WTC11 (cell line): ENCODE measurements at regions not wholly inside any gene's neighbourhood (a gene's known extent, or its start where the extent isn't known, plus 50 kb on each side); places are given as distances from the start of the nearest gene placed in this dataset.

Experiments
- ATAC-seq: fragments of 200-7000 bp; cut with Tn5 transposase; 2 replicates; pipeline ENCODE4 v1.10.0; 2021; ENCODE audit warnings: mild to moderate bottlenecking, moderate library complexity
- CTCF ChIA-PET: fragments of 300-600 bp; sonication (Branson Sonifier 250); formaldehyde crosslinking; loops from one replicate; lab custom pipeline; 2021; ENCODE audit warnings: antibody characterized with exemption; lab: Charles Lee
- POLR2A ChIA-PET: fragments of 350-600 bp; sonication (Branson Sonifier 250); formaldehyde crosslinking; loops from one replicate; lab custom pipeline; 2021; ENCODE audit warnings: antibody characterized with exemption; lab: Charles Lee
- DNase-seq: peaks from one replicate; pipeline ENCODE4 v3.0.0; 2021; ENCODE audit warnings: low spot score
- H3K27ac Mint-ChIP-seq: 2 replicates; pipeline ENCODE4 v1.8.0; 2021; ENCODE audit warnings: mixed read lengths
- H3K27me3 Mint-ChIP-seq: 2 replicates; pipeline ENCODE4 v1.8.0; 2021; ENCODE audit warnings: low read depth, mild to moderate bottlenecking, moderate library complexity, mixed read lengths
- H3K36me3 Mint-ChIP-seq: 2 replicates; pipeline ENCODE4 v1.8.0; 2021; ENCODE audit warnings: mixed read lengths
- H3K4me1 Mint-ChIP-seq: 2 replicates; pipeline ENCODE4 v1.8.0; 2022; ENCODE audit warnings: mixed read lengths
- H3K4me3 Mint-ChIP-seq: 2 replicates; pipeline ENCODE4 v1.8.0; 2021; ENCODE audit warnings: mild to moderate bottlenecking, moderate library complexity, mixed read lengths
- H3K9me3 Mint-ChIP-seq: 2 replicates; pipeline ENCODE4 v1.8.0; 2021; ENCODE audit warnings: mixed read lengths
- ATF1 ChIP-seq: sonication (generic); formaldehyde crosslinking; IDR thresholded peaks from 2 replicates; pipeline ENCODE4 v1.8.1; 2023; ENCODE audit warnings: mild to moderate bottlenecking, moderate library complexity, missing genetic modification reagents
- CREM ChIP-seq: sonication (generic); formaldehyde crosslinking; IDR thresholded peaks from 2 replicates; pipeline ENCODE4 v1.8.1; 2022; ENCODE audit warnings: mild to moderate bottlenecking, missing genetic modification reagents, moderate library complexity
- ELF4 ChIP-seq: sonication (generic); formaldehyde crosslinking; IDR thresholded peaks from 2 replicates; pipeline ENCODE4 v1.8.1; 2022; ENCODE audit warnings: low read depth, mild to moderate bottlenecking, moderate library complexity, missing genetic modification reagents
- ESRRA ChIP-seq: sonication (generic); formaldehyde crosslinking; IDR thresholded peaks from 2 replicates; pipeline ENCODE4 v1.8.1; 2022; ENCODE audit warnings: mild to moderate bottlenecking, missing genetic modification reagents, borderline replicate concordance
- ETV6 ChIP-seq: sonication (generic); formaldehyde crosslinking; IDR thresholded peaks from 2 replicates; pipeline ENCODE4 v1.8.1; 2022; ENCODE audit warnings: mild to moderate bottlenecking, missing genetic modification reagents
- GRHL2 ChIP-seq: fragments of 250-450 bp; sonication (Bioruptor Pico); IDR thresholded peaks from 2 replicates; pipeline ENCODE4 v1.8.0; 2022; ENCODE audit warnings: mild to moderate bottlenecking, moderate library complexity; ENCODE audit not compliant: insufficient replicate concordance, severe bottlenecking
- KAT7 ChIP-seq: sonication (generic); formaldehyde crosslinking; IDR thresholded peaks from 2 replicates; pipeline ENCODE4 v1.8.1; 2023; ENCODE audit warnings: missing genetic modification reagents, mild to moderate bottlenecking, borderline replicate concordance
- NR3C1 ChIP-seq: sonication (generic); formaldehyde crosslinking; conservative IDR thresholded peaks from 2 replicates; pipeline ENCODE4 v1.8.1; 2023; ENCODE audit warnings: low read depth, mild to moderate bottlenecking, missing genetic modification reagents
- PRRX2 ChIP-seq: fragments of 250-450 bp; sonication (Bioruptor Pico); IDR thresholded peaks from 2 replicates; pipeline ENCODE4 v1.8.0; 2021; ENCODE audit warnings: mild to moderate bottlenecking
- RELA ChIP-seq: sonication (generic); formaldehyde crosslinking; IDR thresholded peaks from 2 replicates; pipeline ENCODE4 v1.8.1; 2022; ENCODE audit warnings: missing genetic modification reagents, mild to moderate bottlenecking, borderline replicate concordance
- SOX15 ChIP-seq: fragments of 250-450 bp; sonication (Bioruptor Pico); IDR thresholded peaks from 2 replicates; pipeline ENCODE4 v1.9.0; 2021; ENCODE audit warnings: mild to moderate bottlenecking
- ZNF121 ChIP-seq: sonication (generic); formaldehyde crosslinking; IDR thresholded peaks from 2 replicates; pipeline ENCODE4 v1.8.0; 2023; ENCODE audit warnings: missing genetic modification reagents
- ZNF138 ChIP-seq: sonication (generic); formaldehyde crosslinking; conservative IDR thresholded peaks from 2 replicates; pipeline ENCODE4 v1.8.1; 2022; ENCODE audit warnings: mild to moderate bottlenecking, moderate library complexity, missing genetic modification reagents
- ZNF219 ChIP-seq: sonication (generic); formaldehyde crosslinking; IDR thresholded peaks from 2 replicates; pipeline ENCODE4 v1.8.0; 2023; ENCODE audit warnings: missing genetic modification reagents, mild to moderate bottlenecking, borderline replicate concordance
- ZNF263 ChIP-seq: sonication (generic); formaldehyde crosslinking; IDR thresholded peaks from 2 replicates; pipeline ENCODE4 v1.8.1; 2022; ENCODE audit warnings: low read depth, mild to moderate bottlenecking, moderate library complexity, missing genetic modification reagents
- ZNF425 ChIP-seq: fragments of 250-450 bp; sonication (Bioruptor Pico); conservative IDR thresholded peaks from 2 replicates; pipeline ENCODE4 v1.9.0; 2021; ENCODE audit warnings: mild to moderate bottlenecking
- ZNF671 ChIP-seq: fragments of 250-450 bp; sonication (Bioruptor Pico); IDR thresholded peaks from 2 replicates; pipeline ENCODE4 v1.8.0; 2021; ENCODE audit warnings: mild to moderate bottlenecking
- ZSCAN18 ChIP-seq: fragments of 250-450 bp; sonication (Bioruptor Pico); IDR thresholded peaks from 2 replicates; pipeline ENCODE4 v2.1.2; 2022; ENCODE audit warnings: mild to moderate bottlenecking, moderate library complexity
- TF ChIP-seq, protein P1 (sequence below): sonication (generic); formaldehyde crosslinking; IDR thresholded peaks from 2 replicates; pipeline ENCODE4 v1.8.0; 2022; ENCODE audit warnings: mild to moderate bottlenecking, missing genetic modification reagents
- TF ChIP-seq, protein P2 (sequence below): sonication (generic); formaldehyde crosslinking; IDR thresholded peaks from 2 replicates; pipeline ENCODE4 v1.8.0; 2022; ENCODE audit warnings: mild to moderate bottlenecking, missing genetic modification reagents
- TF ChIP-seq, protein P3 (sequence below): sonication (generic); formaldehyde crosslinking; IDR thresholded peaks from 2 replicates; pipeline ENCODE4 v1.8.1; 2022; ENCODE audit warnings: mild to moderate bottlenecking, missing genetic modification reagents, moderate library complexity, borderline replicate concordance

DNA sequence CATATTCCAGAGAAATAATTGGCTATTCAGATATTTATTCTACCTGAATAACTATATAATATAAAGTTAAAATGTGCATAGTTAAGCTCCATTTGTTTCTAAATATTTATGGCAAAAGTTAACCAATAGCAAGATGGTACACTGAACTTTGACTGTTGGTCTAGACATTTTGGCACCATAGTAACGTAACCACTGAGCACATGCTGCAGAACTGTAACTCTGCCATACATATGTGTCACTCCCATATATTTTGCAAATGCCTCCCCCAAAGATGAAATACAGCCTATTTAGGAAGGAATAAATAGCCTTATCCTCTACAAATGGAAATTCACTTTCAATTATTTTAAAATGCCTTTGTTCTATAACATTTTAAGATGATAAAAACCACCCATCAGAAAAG, 424.9 kb downstream of the CENPC start (continued):
- TF ChIP-seq, protein P1, sequence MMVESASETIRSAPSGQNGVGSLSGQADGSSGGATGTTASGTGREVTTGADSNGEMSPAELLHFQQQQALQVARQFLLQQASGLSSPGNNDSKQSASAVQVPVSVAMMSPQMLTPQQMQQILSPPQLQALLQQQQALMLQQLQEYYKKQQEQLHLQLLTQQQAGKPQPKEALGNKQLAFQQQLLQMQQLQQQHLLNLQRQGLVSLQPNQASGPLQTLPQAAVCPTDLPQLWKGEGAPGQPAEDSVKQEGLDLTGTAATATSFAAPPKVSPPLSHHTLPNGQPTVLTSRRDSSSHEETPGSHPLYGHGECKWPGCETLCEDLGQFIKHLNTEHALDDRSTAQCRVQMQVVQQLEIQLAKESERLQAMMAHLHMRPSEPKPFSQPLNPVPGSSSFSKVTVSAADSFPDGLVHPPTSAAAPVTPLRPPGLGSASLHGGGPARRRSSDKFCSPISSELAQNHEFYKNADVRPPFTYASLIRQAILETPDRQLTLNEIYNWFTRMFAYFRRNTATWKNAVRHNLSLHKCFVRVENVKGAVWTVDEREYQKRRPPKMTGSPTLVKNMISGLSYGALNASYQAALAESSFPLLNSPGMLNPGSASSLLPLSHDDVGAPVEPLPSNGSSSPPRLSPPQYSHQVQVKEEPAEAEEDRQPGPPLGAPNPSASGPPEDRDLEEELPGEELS, result no peak
- TF ChIP-seq ZNF425 (CRISPR knock-in tag), result no peak
- TF ChIP-seq ZNF671 (CRISPR knock-in tag), result no peak
- no peak for TF ChIP-seq SOX15 (CRISPR knock-in tag)
- TF ChIP-seq CREM, result no peak
- no peak for TF ChIP-seq RELA
- TF ChIP-seq ZNF121 (CRISPR knock-in tag), result no peak
- no peak for TF ChIP-seq GRHL2 (CRISPR knock-in tag)
- no peak for TF ChIP-seq ZNF263 (CRISPR knock-in tag)

- no peak overlapping the region for H3K4me3 Mint-ChIP-seq
- TF ChIP-seq ESRRA (CRISPR knock-in tag) (no peak), ZNF219 (CRISPR knock-in tag) (no peak), ZSCAN18 (CRISPR knock-in tag) (no peak), ETV6 (CRISPR knock-in tag) (no peak)
- TF ChIP-seq, protein P2, sequence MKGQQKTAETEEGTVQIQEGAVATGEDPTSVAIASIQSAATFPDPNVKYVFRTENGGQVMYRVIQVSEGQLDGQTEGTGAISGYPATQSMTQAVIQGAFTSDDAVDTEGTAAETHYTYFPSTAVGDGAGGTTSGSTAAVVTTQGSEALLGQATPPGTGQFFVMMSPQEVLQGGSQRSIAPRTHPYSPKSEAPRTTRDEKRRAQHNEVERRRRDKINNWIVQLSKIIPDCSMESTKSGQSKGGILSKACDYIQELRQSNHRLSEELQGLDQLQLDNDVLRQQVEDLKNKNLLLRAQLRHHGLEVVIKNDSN (CRISPR knock-in tag), result no peak
- no peak overlapping the region for H3K27ac Mint-ChIP-seq
- H3K36me3 Mint-ChIP-seq, result no peaks in the 10 kb centered on the region
- ATAC-seq, result no peak
- H3K9me3 Mint-ChIP-seq, result no peaks in the 10 kb centered on the region
- ChIA-PET CTCF (no interaction called here), POLR2A (no interaction called here)
- DNase-seq, result no peak
- H3K4me1 Mint-ChIP-seq, result peaks cover under 1% of the 10 kb centered on the region; the same call in 1 of the 2 replicates
- 0 out of 2 replicates have a peak, but pooled peaks cover under 1% of the 10 kb centered on the region for H3K27me3 Mint-ChIP-seq
Measured at GRCh38 chr4:67109276-67109675, 436.0 kb downstream of the CENPC start.

GRCh38 chr4:67106861-67107460, 438.3 kb downstream of the CENPC start:
- POLR2A ChIA-PET, result interaction anchor here (0.5 kb wide), 1 partner anchor 309 kb away, joined by 3 read pairs; no protein-coding TSS in a partner anchor
- CTCF ChIA-PET, result interaction anchor here (0.7 kb wide), 1 partner anchor 33 kb away, joined by 3 read pairs; no protein-coding TSS in a partner anchor
- Mint-ChIP-seq H3K4me1 (peaks cover 9% of the 10 kb centered on the region), H3K27ac (no peak overlapping the region), H3K36me3 (no peaks in the 10 kb centered on the region), H3K27me3 (no peaks in the 10 kb centered on the region), H3K9me3 (no peaks in the 10 kb centered on the region), H3K4me3 (no peak overlapping the region)
- DNase-seq (no peak), ATAC-seq (no peak)
- TF ChIP-seq, protein P2 (CRISPR knock-in tag), result no peak
- no peak for TF ChIP-seq ZNF138 (CRISPR knock-in tag)
- no peak for TF ChIP-seq CREM
- no peak for TF ChIP-seq PRRX2 (CRISPR knock-in tag)
- no peak for TF ChIP-seq ATF1 (CRISPR knock-in tag)
- TF ChIP-seq, protein P3, sequence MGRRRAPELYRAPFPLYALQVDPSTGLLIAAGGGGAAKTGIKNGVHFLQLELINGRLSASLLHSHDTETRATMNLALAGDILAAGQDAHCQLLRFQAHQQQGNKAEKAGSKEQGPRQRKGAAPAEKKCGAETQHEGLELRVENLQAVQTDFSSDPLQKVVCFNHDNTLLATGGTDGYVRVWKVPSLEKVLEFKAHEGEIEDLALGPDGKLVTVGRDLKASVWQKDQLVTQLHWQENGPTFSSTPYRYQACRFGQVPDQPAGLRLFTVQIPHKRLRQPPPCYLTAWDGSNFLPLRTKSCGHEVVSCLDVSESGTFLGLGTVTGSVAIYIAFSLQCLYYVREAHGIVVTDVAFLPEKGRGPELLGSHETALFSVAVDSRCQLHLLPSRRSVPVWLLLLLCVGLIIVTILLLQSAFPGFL (CRISPR knock-in tag), result no peak
- no peak for TF ChIP-seq KAT7
- TF ChIP-seq ELF4 (CRISPR knock-in tag), result no peak
- no peak for TF ChIP-seq NR3C1 (CRISPR knock-in tag)
